Left ventricle myocardium inferior (tissue), 1 donor: ENCODE measurements at regions not wholly inside any gene's neighbourhood (a gene's known extent, or its start where the extent isn't known, plus 50 kb on each side); places are given as distances from the start of the nearest gene placed in this dataset.

Experiments used
- DNase-seq: peaks from one replicate; pipeline ENCODE4 v3.0.0-alpha.2; 2020
- H3K27ac ChIP-seq: fragments of 200-600 bp; replicated peaks from 2 replicates; pipeline ENCODE4 v1.8.0; 2021
- H3K27me3 ChIP-seq: fragments of 200-600 bp; 2 replicates; pipeline ENCODE4 v1.8.0; 2021; ENCODE audit warnings: low read depth
- H3K36me3 ChIP-seq: fragments of 200-600 bp; 2 replicates; pipeline ENCODE4 v1.8.0; 2021
- H3K4me1 ChIP-seq: fragments of 200-600 bp; 2 replicates; pipeline ENCODE4 v1.8.0; 2021
- H3K4me3 ChIP-seq: fragments of 200-600 bp; 2 replicates; pipeline ENCODE4 v1.8.0; 2021; ENCODE audit warnings: mild to moderate bottlenecking, moderate library complexity
- H3K9me3 ChIP-seq: fragments of 200-600 bp; replicated peaks from 2 replicates; pipeline ENCODE4 v1.8.0; 2021
- intact Hi-C: fragments of 100-400 bp; cut with micrococcal nuclease; formaldehyde crosslinking; loops from one replicate; pipeline ENCODE4 v1.11.0; 2022
- TF ChIP-seq, protein P1 (sequence below): fragments of 200-600 bp; IDR thresholded peaks from 2 replicates; pipeline ENCODE4 v1.8.0; 2021; ENCODE audit warnings: antibody characterized with exemption, mild to moderate bottlenecking, borderline replicate concordance
- donor health status: DM: no; HTN: yes; CAD: no; lungs with severe emphysema.

DNA sequence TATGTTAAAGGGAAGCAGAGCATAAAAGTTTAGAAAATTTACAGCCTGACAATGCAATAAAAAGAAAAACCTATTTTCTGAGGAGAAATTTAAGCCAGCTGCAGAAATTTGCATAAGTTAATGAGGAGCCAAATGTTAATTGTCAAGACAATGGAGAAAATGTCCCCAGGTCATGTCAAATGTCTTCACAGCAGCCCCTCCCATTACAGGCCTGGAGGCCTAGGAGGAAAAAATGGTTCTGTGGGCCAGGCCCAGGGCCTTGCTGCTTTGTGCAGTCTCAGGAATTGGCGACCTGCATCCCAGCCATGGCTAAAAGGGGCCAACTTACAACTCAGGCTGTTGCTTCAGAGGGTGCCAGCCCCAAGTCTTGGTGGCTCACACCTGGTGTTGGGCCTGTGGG lies 275.4 kb upstream of the RPS6KA3 start:
- Histone ChIP-seq H3K36me3 (no peaks in the 10 kb centered on the region), H3K27me3 (no peaks in the 10 kb centered on the region), H3K4me3 (no peak overlapping the region), H3K9me3 (peaks cover 25% of the 10 kb centered on the region), H3K4me1 (no peaks in the 10 kb centered on the region), H3K27ac (no peak overlapping the region)
- TF ChIP-seq, protein P1, sequence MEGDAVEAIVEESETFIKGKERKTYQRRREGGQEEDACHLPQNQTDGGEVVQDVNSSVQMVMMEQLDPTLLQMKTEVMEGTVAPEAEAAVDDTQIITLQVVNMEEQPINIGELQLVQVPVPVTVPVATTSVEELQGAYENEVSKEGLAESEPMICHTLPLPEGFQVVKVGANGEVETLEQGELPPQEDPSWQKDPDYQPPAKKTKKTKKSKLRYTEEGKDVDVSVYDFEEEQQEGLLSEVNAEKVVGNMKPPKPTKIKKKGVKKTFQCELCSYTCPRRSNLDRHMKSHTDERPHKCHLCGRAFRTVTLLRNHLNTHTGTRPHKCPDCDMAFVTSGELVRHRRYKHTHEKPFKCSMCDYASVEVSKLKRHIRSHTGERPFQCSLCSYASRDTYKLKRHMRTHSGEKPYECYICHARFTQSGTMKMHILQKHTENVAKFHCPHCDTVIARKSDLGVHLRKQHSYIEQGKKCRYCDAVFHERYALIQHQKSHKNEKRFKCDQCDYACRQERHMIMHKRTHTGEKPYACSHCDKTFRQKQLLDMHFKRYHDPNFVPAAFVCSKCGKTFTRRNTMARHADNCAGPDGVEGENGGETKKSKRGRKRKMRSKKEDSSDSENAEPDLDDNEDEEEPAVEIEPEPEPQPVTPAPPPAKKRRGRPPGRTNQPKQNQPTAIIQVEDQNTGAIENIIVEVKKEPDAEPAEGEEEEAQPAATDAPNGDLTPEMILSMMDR, result no peak
- no peak for DNase-seq
- intact Hi-C loops, result no loop called here

DNA sequence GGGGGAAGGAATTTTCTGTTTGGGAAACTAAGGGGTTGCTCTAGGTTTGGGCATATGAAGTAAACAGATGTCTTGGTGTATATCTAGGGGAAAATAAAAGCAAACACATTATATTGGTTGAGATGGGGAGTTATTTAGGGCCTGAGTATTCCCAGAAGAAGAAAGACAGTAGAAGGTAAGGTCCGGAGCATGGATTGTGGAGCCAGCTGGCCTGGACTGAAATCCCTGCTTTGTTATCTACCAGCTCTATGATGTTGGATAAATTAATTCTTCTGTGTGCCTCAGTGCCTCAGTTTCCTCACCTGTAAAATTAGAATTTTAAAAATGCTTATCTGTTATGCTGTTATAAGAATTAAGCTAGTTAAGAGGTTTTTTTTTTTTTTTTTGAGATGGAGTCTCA lies 272.3 kb upstream of the RPS6KA3 start:
- Histone ChIP-seq H3K27me3 (no peaks in the 10 kb centered on the region), H3K4me3 (no peak overlapping the region), H3K4me1 (no peaks in the 10 kb centered on the region), H3K9me3 (peaks cover 20% of the 10 kb centered on the region), H3K36me3 (no peaks in the 10 kb centered on the region), H3K27ac (no peak overlapping the region)
- no peak for DNase-seq
- TF ChIP-seq, protein P1, result no peak
- intact Hi-C loops, result no loop called here

DNA sequence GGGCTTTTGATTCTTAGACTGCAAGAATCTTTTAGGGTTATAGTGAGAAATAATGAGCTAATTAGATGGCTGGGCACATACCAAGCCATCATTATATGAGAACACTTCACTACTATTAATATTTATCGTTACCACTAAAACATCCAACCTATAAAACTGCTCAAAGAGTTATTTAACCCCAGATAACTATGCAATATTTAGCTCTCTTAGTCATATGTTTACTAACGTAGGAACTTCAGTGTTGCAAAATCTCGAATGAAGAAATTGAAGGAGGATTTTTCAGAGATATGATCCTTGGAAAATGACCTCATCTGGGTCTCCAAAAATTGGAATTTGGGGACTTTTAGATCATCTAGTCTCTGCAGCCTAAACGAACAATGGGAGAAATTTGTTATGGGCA lies 265.0 kb upstream of the RPS6KA3 start:
- peaks cover 10% of the 10 kb centered on the region for H3K4me1 ChIP-seq
- TF ChIP-seq, protein P1, result no peak
- intact Hi-C loops, result no loop called here
- no peak overlapping the region for H3K4me3 ChIP-seq
- no peak overlapping the region for H3K27ac ChIP-seq
- H3K27me3 ChIP-seq, result no peaks in the 10 kb centered on the region
- no peak for DNase-seq
- H3K36me3 ChIP-seq, result no peaks in the 10 kb centered on the region
- H3K9me3 ChIP-seq, result no peaks in the 10 kb centered on the region

DNA sequence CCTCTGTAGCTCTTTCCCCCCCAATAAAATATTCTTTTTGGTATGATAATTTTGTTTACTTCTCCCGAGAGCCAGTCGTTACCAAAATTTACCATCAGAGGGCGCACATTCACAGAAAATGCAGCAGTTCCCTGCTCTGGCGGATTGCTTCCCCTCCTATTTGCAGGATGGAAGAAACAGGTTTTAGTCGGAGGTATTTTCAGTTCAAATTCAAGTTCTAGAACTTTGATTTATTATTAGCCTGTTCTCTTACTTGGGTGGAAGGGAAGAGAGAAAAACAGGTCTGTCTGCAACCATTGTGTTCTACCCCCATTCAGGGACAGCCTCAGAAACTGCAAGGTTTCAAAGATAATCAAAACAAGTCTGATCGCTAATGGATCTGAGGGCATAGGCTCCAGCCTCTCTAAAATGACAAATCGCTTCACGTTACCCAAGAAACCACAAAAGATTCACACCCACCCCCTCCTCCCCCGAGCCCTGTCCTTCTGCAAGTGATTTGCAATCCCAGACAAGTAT lies 263.8 kb upstream of the RPS6KA3 start:
- DNase-seq, result no peak
- Histone ChIP-seq H3K9me3 (no peaks in the 10 kb centered on the region), H3K4me1 (peaks cover 10% of the 10 kb centered on the region), H3K36me3 (no peaks in the 10 kb centered on the region), H3K27ac (no peak overlapping the region), H3K27me3 (no peaks in the 10 kb centered on the region), H3K4me3 (peak overlapping the region; percentile 36)
- intact Hi-C loops, result no loop called here
- TF ChIP-seq, protein P1, result peak; percentile 69

DNA sequence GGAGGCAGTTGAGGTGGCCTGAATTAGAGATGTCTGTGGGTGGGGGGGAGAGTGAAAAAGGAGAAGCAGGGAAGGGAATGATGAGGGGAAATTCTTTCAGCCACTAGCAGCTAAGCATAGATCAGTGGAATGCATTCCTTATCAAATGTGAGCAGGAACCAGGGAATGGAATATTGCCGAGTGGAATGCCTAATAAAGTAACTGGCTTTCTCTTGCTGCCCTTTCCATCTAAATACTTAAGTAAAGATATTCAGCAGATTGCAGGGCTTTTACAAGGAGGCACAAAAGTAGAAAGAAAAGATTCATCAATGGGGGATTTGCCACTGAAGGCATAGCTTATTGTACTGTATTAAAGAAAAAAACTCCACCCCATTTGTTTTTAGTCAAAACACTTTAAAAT lies 263.0 kb upstream of the RPS6KA3 start:
- Histone ChIP-seq H3K27ac (no peak overlapping the region), H3K4me3 (peak overlapping the region; percentile 36), H3K36me3 (no peaks in the 10 kb centered on the region), H3K9me3 (no peaks in the 10 kb centered on the region), H3K4me1 (peaks cover 10% of the 10 kb centered on the region), H3K27me3 (no peaks in the 10 kb centered on the region)
- TF ChIP-seq, protein P1, result no peak
- no peak for DNase-seq
- intact Hi-C loops, result loop anchor here (10.0 kb wide), 2 partner anchors 955 to 1215 kb away; no protein-coding TSS in a partner anchor

DNA sequence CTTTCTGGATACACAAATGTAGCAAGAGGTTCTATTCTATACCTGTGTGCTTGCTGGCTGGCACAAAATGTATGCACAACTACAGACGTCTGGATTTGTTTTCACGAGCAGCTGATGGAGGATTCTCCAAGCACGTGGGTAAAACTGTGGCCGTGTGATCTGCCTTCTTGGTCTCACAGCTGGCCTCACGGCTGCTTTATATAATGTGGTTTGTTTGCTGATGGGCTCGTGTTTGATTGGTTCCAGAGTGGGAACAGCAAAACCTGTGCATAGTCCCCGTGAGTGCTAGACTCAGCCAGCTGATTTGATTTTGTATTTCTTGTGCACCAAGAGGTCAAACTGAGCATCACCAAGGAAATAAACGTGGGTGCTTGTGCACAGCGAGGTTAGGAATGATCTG lies 262.6 kb upstream of the RPS6KA3 start:
- H3K27ac ChIP-seq, result no peak overlapping the region

More for the DNA sequence above, 262.6 kb upstream of the RPS6KA3 start:
- Histone ChIP-seq H3K36me3 (no peaks in the 10 kb centered on the region), H3K9me3 (no peaks in the 10 kb centered on the region), H3K4me1 (peaks cover 10% of the 10 kb centered on the region), H3K27me3 (no peaks in the 10 kb centered on the region), H3K4me3 (no peak overlapping the region)
- TF ChIP-seq, protein P1, result no peak
- intact Hi-C loops, result loop anchor here (10.0 kb wide), 2 partner anchors 956 to 1216 kb away; no protein-coding TSS in a partner anchor
- no peak for DNase-seq
